WTC11 (cell line): ENCODE measurements at regions not wholly inside any gene's neighbourhood (a gene's known extent, or its start where the extent isn't known, plus 50 kb on each side); places are given as distances from the start of the nearest gene placed in this dataset.

Experiments
- ATAC-seq: fragments of 200-7000 bp; cut with Tn5 transposase; 2 replicates; pipeline ENCODE4 v1.10.0; 2021; ENCODE audit warnings: mild to moderate bottlenecking, moderate library complexity
- CTCF ChIA-PET: fragments of 300-600 bp; sonication (Branson Sonifier 250); formaldehyde crosslinking; loops from one replicate; lab custom pipeline; 2021; ENCODE audit warnings: antibody characterized with exemption; lab: Charles Lee
- POLR2A ChIA-PET: fragments of 350-600 bp; sonication (Branson Sonifier 250); formaldehyde crosslinking; loops from one replicate; lab custom pipeline; 2021; ENCODE audit warnings: antibody characterized with exemption; lab: Charles Lee
- DNase-seq: peaks from one replicate; pipeline ENCODE4 v3.0.0; 2021; ENCODE audit warnings: low spot score
- H3K27ac Mint-ChIP-seq: 2 replicates; pipeline ENCODE4 v1.8.0; 2021; ENCODE audit warnings: mixed read lengths
- H3K27me3 Mint-ChIP-seq: 2 replicates; pipeline ENCODE4 v1.8.0; 2021; ENCODE audit warnings: low read depth, mild to moderate bottlenecking, moderate library complexity, mixed read lengths
- H3K36me3 Mint-ChIP-seq: 2 replicates; pipeline ENCODE4 v1.8.0; 2021; ENCODE audit warnings: mixed read lengths
- H3K4me1 Mint-ChIP-seq: 2 replicates; pipeline ENCODE4 v1.8.0; 2022; ENCODE audit warnings: mixed read lengths
- H3K4me3 Mint-ChIP-seq: 2 replicates; pipeline ENCODE4 v1.8.0; 2021; ENCODE audit warnings: mild to moderate bottlenecking, moderate library complexity, mixed read lengths
- H3K9me3 Mint-ChIP-seq: 2 replicates; pipeline ENCODE4 v1.8.0; 2021; ENCODE audit warnings: mixed read lengths
- FOXK1 ChIP-seq: sonication (generic); formaldehyde crosslinking; IDR thresholded peaks from 2 replicates; pipeline ENCODE4 v1.8.0; 2022; ENCODE audit warnings: mild to moderate bottlenecking, moderate library complexity, missing genetic modification reagents
- FOXP1 ChIP-seq: sonication (generic); formaldehyde crosslinking; IDR thresholded peaks from 2 replicates; pipeline ENCODE4 v1.8.0; 2022; ENCODE audit warnings: missing genetic modification reagents, mild to moderate bottlenecking, moderate library complexity, borderline replicate concordance
- IRF2 ChIP-seq: sonication (generic); formaldehyde crosslinking; IDR thresholded peaks from 2 replicates; pipeline ENCODE4 v1.8.0; 2022; ENCODE audit warnings: low read depth, missing genetic modification reagents, borderline replicate concordance
- JUN ChIP-seq: sonication (generic); formaldehyde crosslinking; IDR thresholded peaks from 2 replicates; pipeline ENCODE4 v1.8.0; 2023; ENCODE audit warnings: mild to moderate bottlenecking, missing genetic modification reagents
- KAT7 ChIP-seq: sonication (generic); formaldehyde crosslinking; IDR thresholded peaks from 2 replicates; pipeline ENCODE4 v1.8.1; 2023; ENCODE audit warnings: missing genetic modification reagents, mild to moderate bottlenecking, borderline replicate concordance
- MXD4 ChIP-seq: fragments of 250-450 bp; sonication (Bioruptor Pico); IDR thresholded peaks from 2 replicates; pipeline ENCODE4 v1.8.0; 2021; ENCODE audit warnings: mild to moderate bottlenecking, moderate library complexity, borderline replicate concordance
- NFE2L1 ChIP-seq: sonication (generic); formaldehyde crosslinking; IDR thresholded peaks from 2 replicates; pipeline ENCODE4 v1.8.1; 2023; ENCODE audit warnings: missing genetic modification reagents
- RELA ChIP-seq: sonication (generic); formaldehyde crosslinking; IDR thresholded peaks from 2 replicates; pipeline ENCODE4 v1.8.1; 2022; ENCODE audit warnings: missing genetic modification reagents, mild to moderate bottlenecking, borderline replicate concordance
- SMAD4 ChIP-seq: sonication (generic); formaldehyde crosslinking; IDR thresholded peaks from 2 replicates; pipeline ENCODE4 v1.8.0; 2022; ENCODE audit warnings: mild to moderate bottlenecking, missing genetic modification reagents
- TEAD1 ChIP-seq: sonication (generic); formaldehyde crosslinking; IDR thresholded peaks from 2 replicates; pipeline ENCODE4 v1.8.0; 2022; ENCODE audit warnings: mild to moderate bottlenecking, missing genetic modification reagents
- TP53 ChIP-seq: sonication (generic); formaldehyde crosslinking; IDR thresholded peaks from 2 replicates; pipeline ENCODE4 v1.8.1; 2023; ENCODE audit warnings: mild to moderate bottlenecking, missing genetic modification reagents
- ZNF121 ChIP-seq: sonication (generic); formaldehyde crosslinking; IDR thresholded peaks from 2 replicates; pipeline ENCODE4 v1.8.0; 2023; ENCODE audit warnings: missing genetic modification reagents
- ZNF138 ChIP-seq: sonication (generic); formaldehyde crosslinking; conservative IDR thresholded peaks from 2 replicates; pipeline ENCODE4 v1.8.1; 2022; ENCODE audit warnings: mild to moderate bottlenecking, moderate library complexity, missing genetic modification reagents
- TF ChIP-seq, protein P1 (sequence below): sonication (generic); formaldehyde crosslinking; conservative IDR thresholded peaks from 2 replicates; pipeline ENCODE4 v1.8.1; 2023; ENCODE audit warnings: mild to moderate bottlenecking, low read depth, missing genetic modification reagents, moderate library complexity
- TF ChIP-seq, protein P2 (sequence below): fragments of 250-450 bp; sonication (Bioruptor Pico); IDR thresholded peaks from 2 replicates; pipeline ENCODE4 v2.1.2; 2022; ENCODE audit warnings: mild to moderate bottlenecking, moderate library complexity
- TF ChIP-seq, protein P3 (sequence below): sonication (generic); formaldehyde crosslinking; IDR thresholded peaks from 2 replicates; pipeline ENCODE4 v1.8.1; 2022; ENCODE audit warnings: missing genetic modification reagents, borderline replicate concordance
- TF ChIP-seq, protein P4 (sequence below): fragments of 250-450 bp; sonication (Bioruptor Pico); conservative IDR thresholded peaks from 2 replicates; pipeline ENCODE4 v1.9.0; 2021; ENCODE audit warnings: mild to moderate bottlenecking
- TF ChIP-seq, protein P5 (sequence below): sonication (generic); formaldehyde crosslinking; IDR thresholded peaks from 2 replicates; pipeline ENCODE4 v1.8.0; 2023; ENCODE audit warnings: mild to moderate bottlenecking, missing genetic modification reagents
- TF ChIP-seq, protein P6 (sequence below): fragments of 250-450 bp; sonication (Bioruptor Pico); IDR thresholded peaks from 2 replicates; pipeline ENCODE4 v1.8.0; 2021; ENCODE audit warnings: mild to moderate bottlenecking

DNA sequence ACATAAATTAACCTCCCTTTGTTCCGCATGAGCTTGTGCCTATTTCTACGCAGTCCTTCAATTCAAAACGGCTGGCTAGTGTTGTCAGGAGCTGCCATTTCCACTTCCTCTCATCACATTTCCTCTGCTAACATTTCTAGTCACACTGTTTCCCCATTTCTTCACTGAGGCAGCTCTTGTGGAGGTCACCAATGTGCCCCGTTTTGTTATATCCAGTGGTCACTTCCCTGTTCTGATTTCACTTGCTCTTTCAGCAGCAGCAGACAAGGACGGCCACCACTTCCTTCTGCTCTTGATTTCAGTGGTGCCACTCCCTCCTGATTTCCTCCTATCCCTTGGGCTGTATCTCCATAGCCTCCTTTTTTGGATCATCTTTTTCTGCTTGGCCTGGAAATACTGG lies 64.8 kb upstream of the SEC61G start (continued):
- TF ChIP-seq, protein P1, sequence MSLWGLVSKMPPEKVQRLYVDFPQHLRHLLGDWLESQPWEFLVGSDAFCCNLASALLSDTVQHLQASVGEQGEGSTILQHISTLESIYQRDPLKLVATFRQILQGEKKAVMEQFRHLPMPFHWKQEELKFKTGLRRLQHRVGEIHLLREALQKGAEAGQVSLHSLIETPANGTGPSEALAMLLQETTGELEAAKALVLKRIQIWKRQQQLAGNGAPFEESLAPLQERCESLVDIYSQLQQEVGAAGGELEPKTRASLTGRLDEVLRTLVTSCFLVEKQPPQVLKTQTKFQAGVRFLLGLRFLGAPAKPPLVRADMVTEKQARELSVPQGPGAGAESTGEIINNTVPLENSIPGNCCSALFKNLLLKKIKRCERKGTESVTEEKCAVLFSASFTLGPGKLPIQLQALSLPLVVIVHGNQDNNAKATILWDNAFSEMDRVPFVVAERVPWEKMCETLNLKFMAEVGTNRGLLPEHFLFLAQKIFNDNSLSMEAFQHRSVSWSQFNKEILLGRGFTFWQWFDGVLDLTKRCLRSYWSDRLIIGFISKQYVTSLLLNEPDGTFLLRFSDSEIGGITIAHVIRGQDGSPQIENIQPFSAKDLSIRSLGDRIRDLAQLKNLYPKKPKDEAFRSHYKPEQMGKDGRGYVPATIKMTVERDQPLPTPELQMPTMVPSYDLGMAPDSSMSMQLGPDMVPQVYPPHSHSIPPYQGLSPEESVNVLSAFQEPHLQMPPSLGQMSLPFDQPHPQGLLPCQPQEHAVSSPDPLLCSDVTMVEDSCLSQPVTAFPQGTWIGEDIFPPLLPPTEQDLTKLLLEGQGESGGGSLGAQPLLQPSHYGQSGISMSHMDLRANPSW (CRISPR knock-in tag): no peak

DNA sequence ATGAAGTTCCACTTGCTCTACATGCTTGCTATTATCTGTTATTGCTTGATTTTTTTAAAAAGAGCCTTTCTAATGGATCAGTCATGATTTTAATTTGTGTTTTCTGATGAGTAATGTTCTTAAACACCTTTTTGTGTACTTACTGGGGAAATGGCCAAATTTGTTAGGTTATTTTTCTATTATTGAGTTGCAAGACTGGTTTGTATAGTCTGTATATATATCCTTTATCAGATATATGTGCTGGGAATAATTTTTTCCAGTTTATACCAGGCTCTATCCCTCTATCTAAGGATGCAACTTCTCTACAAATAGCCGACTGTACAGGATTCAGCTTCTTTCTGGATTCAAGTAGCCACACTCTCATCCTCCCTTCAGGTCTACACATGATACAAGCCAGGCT lies 65.6 kb upstream of the SEC61G start:
- ChIA-PET POLR2A (no interaction called here), CTCF (no interaction called here)
- peaks cover 4% of the 10 kb centered on the region; the same call in 1 of the 2 replicates for H3K4me1 Mint-ChIP-seq
- H3K36me3 Mint-ChIP-seq: peaks cover 22% of the 10 kb centered on the region; the same call in 1 of the 2 replicates
- H3K9me3 Mint-ChIP-seq: peaks cover 37% of the 10 kb centered on the region
- no peak overlapping the region for H3K27ac Mint-ChIP-seq
- no peak overlapping the region for H3K4me3 Mint-ChIP-seq
- no peak for DNase-seq
- ATAC-seq: no peak
- no peaks in the 10 kb centered on the region for H3K27me3 Mint-ChIP-seq
- TF ChIP-seq MXD4 (CRISPR knock-in tag) (no peak), ZNF138 (CRISPR knock-in tag) (no peak), FOXP1 (CRISPR knock-in tag) (no peak), ZNF121 (CRISPR knock-in tag) (no peak), FOXK1 (CRISPR knock-in tag) (no peak), SMAD4 (CRISPR knock-in tag) (no peak), JUN (no peak), KAT7 (no peak)
- TF ChIP-seq, protein P2, sequence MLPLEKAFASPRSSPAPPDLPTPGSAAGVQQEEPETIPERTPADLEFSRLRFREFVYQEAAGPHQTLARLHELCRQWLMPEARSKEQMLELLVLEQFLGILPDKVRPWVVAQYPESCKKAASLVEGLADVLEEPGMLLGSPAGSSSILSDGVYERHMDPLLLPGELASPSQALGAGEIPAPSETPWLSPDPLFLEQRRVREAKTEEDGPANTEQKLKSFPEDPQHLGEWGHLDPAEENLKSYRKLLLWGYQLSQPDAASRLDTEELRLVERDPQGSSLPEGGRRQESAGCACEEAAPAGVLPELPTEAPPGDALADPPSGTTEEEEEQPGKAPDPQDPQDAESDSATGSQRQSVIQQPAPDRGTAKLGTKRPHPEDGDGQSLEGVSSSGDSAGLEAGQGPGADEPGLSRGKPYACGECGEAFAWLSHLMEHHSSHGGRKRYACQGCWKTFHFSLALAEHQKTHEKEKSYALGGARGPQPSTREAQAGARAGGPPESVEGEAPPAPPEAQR: no peak
- TF ChIP-seq, protein P3, sequence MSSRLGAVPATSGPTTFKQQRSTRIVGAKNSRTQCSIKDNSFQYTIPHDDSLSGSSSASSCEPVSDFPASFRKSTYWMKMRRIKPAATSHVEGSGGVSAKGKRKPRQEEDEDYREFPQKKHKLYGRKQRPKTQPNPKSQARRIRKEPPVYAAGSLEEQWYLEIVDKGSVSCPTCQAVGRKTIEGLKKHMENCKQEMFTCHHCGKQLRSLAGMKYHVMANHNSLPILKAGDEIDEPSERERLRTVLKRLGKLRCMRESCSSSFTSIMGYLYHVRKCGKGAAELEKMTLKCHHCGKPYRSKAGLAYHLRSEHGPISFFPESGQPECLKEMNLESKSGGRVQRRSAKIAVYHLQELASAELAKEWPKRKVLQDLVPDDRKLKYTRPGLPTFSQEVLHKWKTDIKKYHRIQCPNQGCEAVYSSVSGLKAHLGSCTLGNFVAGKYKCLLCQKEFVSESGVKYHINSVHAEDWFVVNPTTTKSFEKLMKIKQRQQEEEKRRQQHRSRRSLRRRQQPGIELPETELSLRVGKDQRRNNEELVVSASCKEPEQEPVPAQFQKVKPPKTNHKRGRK (CRISPR knock-in tag): no peak
- TF ChIP-seq, protein P4, sequence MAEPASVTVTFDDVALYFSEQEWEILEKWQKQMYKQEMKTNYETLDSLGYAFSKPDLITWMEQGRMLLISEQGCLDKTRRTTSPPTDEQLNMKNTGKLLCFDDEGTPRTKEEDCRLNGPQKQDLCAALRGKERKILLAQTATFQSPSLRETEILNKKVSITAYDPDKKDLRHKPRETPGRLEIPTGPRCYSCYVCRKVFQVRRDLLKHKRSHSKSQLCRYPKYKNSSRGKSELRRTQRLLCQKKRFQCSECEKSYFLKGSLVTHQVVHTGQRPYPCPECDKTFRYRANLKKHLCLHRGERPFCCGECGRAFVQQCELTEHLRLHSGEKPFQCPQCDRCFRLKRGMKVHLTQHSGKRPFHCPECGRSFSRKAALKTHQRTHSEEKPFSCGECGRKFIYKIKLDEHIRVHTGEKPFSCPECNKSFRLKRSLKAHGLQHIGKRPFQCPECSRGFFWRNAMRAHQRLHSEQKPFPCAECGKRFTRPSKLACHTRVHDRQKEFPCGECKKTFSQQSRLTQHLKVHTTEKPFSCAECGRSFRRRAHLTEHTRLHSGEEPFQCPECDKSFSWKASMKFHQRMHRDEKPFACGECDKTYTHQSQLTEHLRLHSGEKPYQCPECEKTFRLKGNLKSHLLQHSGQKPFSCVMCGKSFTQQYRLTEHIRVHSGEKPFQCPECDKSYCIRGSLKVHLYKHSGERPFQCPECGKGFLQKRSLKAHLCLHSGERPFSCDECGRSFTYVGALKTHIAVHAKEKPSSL (CRISPR knock-in tag): no peak

DNA sequence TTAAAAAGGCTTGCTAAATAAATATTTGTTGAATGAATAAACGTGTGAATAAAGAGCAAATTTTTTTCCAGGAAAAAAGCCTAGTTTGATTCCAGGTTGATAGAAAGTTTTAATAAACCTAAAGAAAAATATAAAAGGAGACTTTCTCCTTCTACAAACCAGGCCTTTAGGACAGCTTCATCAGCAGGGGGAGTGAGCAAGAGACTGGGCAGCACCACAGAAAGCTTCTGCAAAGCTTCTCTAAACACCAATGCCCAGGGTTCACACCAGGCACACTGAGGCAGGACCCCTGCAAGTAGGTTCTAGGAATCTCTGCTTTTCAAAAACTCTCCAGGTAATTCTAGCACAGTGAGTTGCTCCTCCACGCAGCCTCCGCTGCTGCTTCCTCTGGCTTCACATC lies 66.4 kb upstream of the SEC61G start:
- POLR2A ChIA-PET: no interaction called here
- H3K27me3 Mint-ChIP-seq: no peaks in the 10 kb centered on the region
- CTCF ChIA-PET: no interaction called here
- peaks cover 22% of the 10 kb centered on the region for H3K36me3 Mint-ChIP-seq
- no peak overlapping the region for H3K4me3 Mint-ChIP-seq
- no peak overlapping the region for H3K27ac Mint-ChIP-seq
- no peak for DNase-seq
- no peak for ATAC-seq
- H3K4me1 Mint-ChIP-seq: peaks cover 4% of the 10 kb centered on the region; the same call in 1 of the 2 replicates
- H3K9me3 Mint-ChIP-seq: peaks cover 43% of the 10 kb centered on the region
- TF ChIP-seq TEAD1 (CRISPR knock-in tag): no peak
- TF ChIP-seq NFE2L1: no peak
- TF ChIP-seq, protein P5, sequence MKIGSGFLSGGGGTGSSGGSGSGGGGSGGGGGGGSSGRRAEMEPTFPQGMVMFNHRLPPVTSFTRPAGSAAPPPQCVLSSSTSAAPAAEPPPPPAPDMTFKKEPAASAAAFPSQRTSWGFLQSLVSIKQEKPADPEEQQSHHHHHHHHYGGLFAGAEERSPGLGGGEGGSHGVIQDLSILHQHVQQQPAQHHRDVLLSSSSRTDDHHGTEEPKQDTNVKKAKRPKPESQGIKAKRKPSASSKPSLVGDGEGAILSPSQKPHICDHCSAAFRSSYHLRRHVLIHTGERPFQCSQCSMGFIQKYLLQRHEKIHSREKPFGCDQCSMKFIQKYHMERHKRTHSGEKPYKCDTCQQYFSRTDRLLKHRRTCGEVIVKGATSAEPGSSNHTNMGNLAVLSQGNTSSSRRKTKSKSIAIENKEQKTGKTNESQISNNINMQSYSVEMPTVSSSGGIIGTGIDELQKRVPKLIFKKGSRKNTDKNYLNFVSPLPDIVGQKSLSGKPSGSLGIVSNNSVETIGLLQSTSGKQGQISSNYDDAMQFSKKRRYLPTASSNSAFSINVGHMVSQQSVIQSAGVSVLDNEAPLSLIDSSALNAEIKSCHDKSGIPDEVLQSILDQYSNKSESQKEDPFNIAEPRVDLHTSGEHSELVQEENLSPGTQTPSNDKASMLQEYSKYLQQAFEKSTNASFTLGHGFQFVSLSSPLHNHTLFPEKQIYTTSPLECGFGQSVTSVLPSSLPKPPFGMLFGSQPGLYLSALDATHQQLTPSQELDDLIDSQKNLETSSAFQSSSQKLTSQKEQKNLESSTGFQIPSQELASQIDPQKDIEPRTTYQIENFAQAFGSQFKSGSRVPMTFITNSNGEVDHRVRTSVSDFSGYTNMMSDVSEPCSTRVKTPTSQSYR: no peak
- no peak for TF ChIP-seq TP53 (CRISPR knock-in tag)
- no peak for TF ChIP-seq SMAD4 (CRISPR knock-in tag)
- TF ChIP-seq IRF2 (CRISPR knock-in tag): no peak
- TF ChIP-seq, protein P3 (CRISPR knock-in tag): no peak
- TF ChIP-seq RELA (CRISPR knock-in tag): no peak
- TF ChIP-seq, protein P6, sequence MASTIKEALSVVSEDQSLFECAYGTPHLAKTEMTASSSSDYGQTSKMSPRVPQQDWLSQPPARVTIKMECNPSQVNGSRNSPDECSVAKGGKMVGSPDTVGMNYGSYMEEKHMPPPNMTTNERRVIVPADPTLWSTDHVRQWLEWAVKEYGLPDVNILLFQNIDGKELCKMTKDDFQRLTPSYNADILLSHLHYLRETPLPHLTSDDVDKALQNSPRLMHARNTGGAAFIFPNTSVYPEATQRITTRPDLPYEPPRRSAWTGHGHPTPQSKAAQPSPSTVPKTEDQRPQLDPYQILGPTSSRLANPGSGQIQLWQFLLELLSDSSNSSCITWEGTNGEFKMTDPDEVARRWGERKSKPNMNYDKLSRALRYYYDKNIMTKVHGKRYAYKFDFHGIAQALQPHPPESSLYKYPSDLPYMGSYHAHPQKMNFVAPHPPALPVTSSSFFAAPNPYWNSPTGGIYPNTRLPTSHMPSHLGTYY (CRISPR knock-in tag): no peak
